ENCODE measurements at regions not wholly inside any gene's neighbourhood (a gene's known extent, or its start where the extent isn't known, plus 50 kb on each side); places are given as distances from the start of the nearest gene placed in this dataset.

DNA sequence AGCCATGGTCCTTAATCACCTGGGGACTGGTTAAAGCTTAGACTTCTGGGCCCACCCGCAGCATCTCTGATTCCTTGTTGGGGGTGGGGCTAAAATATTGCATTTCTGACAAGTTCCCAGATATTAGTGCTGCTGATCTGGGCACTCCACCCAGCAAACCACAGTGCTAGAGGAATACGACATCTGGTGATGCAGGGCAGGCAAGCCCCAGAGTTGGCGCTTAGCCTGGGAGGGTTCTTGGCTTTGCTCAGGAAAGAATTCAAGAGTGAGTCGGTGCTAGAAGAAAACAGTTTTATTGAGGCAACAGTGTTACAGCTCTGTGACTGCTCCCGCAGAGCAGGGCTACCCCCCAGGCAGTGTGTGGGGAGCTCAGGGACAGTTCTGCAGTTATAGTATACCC lies 210.7 kb downstream of the TFAP2C start:
- TF ChIP-seq TEAD4 (IDR thresholded peaks at IDR 0.05) (no peak), ZBTB7A (IDR thresholded peaks at IDR 0.05; ENCODE audit: low read depth) (no peak), YY1 (IDR thresholded peaks at IDR 0.05; ENCODE audit: low read depth) (no peak), RAD21 (IDR thresholded peaks at IDR 0.05; ENCODE audit: low read depth) (no peak)

Data from Ishikawa (cell line).